Stomach (tissue), 8 donors: ENCODE measurements at regions not wholly inside any gene's neighbourhood (a gene's known extent, or its start where the extent isn't known, plus 50 kb on each side); places are given as distances from the start of the nearest gene placed in this dataset.

ENCODE experiments used
- DNase-seq, 2 donors: peaks; one replicate each; pipeline versions ENCODE4 v3.0.0 to v3.0.0-alpha.2; 2013 to 2019
- H3K27ac ChIP-seq, 5 donors: fragments of 200-600 bp in 4 of 5; sonication (generic) in 4 of 5; one replicate each; pipeline ENCODE4 v1.5.1; 2013 to 2019; ENCODE audit warnings: mild to moderate bottlenecking in 1 of 5, moderate library complexity in 1 of 5
- H3K27me3 ChIP-seq, 3 donors: fragments of 200-600 bp; sonication (generic); one replicate each; pipeline ENCODE4 v1.5.1; 2017 to 2019; ENCODE audit warnings: mixed run types in 1 of 3
- H3K36me3 ChIP-seq, 4 donors: fragments of 200-600 bp; sonication (generic); 1 replicate in 3 of 4; 2 replicates in 1 of 4; pipeline ENCODE4 v1.5.1; 2016 to 2019
- H3K4me1 ChIP-seq, 4 donors: fragments of 200-600 bp; sonication (generic); one replicate each; pipeline ENCODE4 v1.5.1; 2016 to 2019
- H3K4me3 ChIP-seq, 4 donors: fragments of 200-600 bp; sonication (generic) in 3 of 4; one replicate each; pipeline ENCODE4 v1.5.1; 2016 to 2019; ENCODE audit warnings: mild to moderate bottlenecking in 1 of 4
- H3K9me3 ChIP-seq, 4 donors: fragments of 200-600 bp; sonication (generic); one replicate each; pipeline ENCODE4 v1.5.1; 2016 to 2019
- CTCF ChIP-seq, 7 experiments: fragments of 450-650 bp in 4 of 7; fragments of 200-600 bp in 3 of 7; sonication (generic) in 3 of 7; IDR thresholded peaks; one replicate each; pipeline ENCODE4 v1.5.1; 2016 to 2019; ENCODE audit warnings: antibody characterized with exemption in 7 of 7, control low read depth in 2 of 7, mild to moderate bottlenecking in 1 of 7
- EP300 ChIP-seq: sonication (generic); formaldehyde crosslinking; IDR thresholded peaks from one replicate; pipeline ENCODE4 v1.6.1; 2017; ENCODE audit warnings: antibody characterized with exemption
- POLR2A ChIP-seq, 4 donors: fragments of 450-650 bp; IDR thresholded peaks; one replicate each; pipeline ENCODE4 v1.6.1; 2016; ENCODE audit warnings: antibody characterized with exemption in 4 of 4, control low read depth in 2 of 4, mild to moderate bottlenecking in 1 of 4, moderate library complexity in 1 of 4
- POLR2AphosphoS5 ChIP-seq, 3 donors: sonication (generic); formaldehyde crosslinking; IDR thresholded peaks; one replicate each; pipeline ENCODE4 v1.6.1; 2016; ENCODE audit warnings: antibody characterized with exemption in 3 of 3
- WGBS, 5 donors: extraction: QIAGEN DNeasy Blood & Tissue Kit in 3 of 5; methylation state at CpG; one replicate each; pipeline versions ENCODE4 v1.1.5 to v1.1.7; 2013 to 2018; 5-methylcytosine and 5-hydroxymethylcytosine counted together
- intact Hi-C: fragments of 100-400 bp; cut with DNase I; formaldehyde crosslinking; loops from one replicate; pipeline ENCODE4 v1.15.1; 2023; ENCODE audit warnings: low total_unique reads
- donor health status: healthy with polysubstance abuse.
- donor health status: Bipolar disorder and iron deficiency.
- donor health status: healthy.

- intact Hi-C loops = no loop called here
- DNase-seq = no peak
- no peak overlapping the region for H3K27ac ChIP-seq
These were observed 100.3 kb upstream of the CADPS start for GRCh38 chr3:62975566-62975965.

GRCh38 chr3:62981962-62982361, 106.7 kb upstream of the CADPS start:
- Histone ChIP-seq H3K27me3 (no peaks in the 10 kb centered on the region), H3K9me3 (no peaks in the 10 kb centered on the region), H3K4me1 (no peaks in the 10 kb centered on the region), H3K4me3 (no peak overlapping the region), H3K36me3 (no peaks in the 10 kb centered on the region), H3K27ac (no peak overlapping the region)
- intact Hi-C loops = no loop called here
- TF ChIP-seq EP300 = no peak
- TF ChIP-seq POLR2A (IDR thresholded peaks at IDR 0.05) = no peak
- no peak for TF ChIP-seq CTCF (IDR thresholded peaks at IDR 0.05)
- no peak for TF ChIP-seq POLR2AphosphoS5 (IDR thresholded peaks at IDR 0.05)
- DNase-seq = no peak
- WGBS, 5 donors = 0% methylated on average over 1 of the region's 1 CpG

More at GRCh38 chr3:62975566-62975965, 100.3 kb upstream of the CADPS start:
- TF ChIP-seq POLR2AphosphoS5 (IDR thresholded peaks at IDR 0.05) (no peak), EP300 (no peak), POLR2A (IDR thresholded peaks at IDR 0.05) (no peak), CTCF (IDR thresholded peaks at IDR 0.05) (no peak)
- Histone ChIP-seq H3K9me3 (no peaks in the 10 kb centered on the region), H3K36me3 (no peaks in the 10 kb centered on the region), H3K4me3 (no peak overlapping the region), H3K27me3 (no peaks in the 10 kb centered on the region), H3K4me1 (no peaks in the 10 kb centered on the region)
- WGBS, 5 donors = 42 to 77% (median 63%) methylated on average over 1 of the region's 1 CpG

GRCh38 chr3:62982795-62983455, 107.7 kb upstream of the CADPS start:
- H3K9me3 ChIP-seq = no peaks in the 10 kb centered on the region
- no peak for TF ChIP-seq POLR2AphosphoS5 (IDR thresholded peaks at IDR 0.05)
- no peak for TF ChIP-seq CTCF (IDR thresholded peaks at IDR 0.05)
- no peak for TF ChIP-seq EP300
- no peak overlapping the region for H3K4me3 ChIP-seq
- no peak overlapping the region for H3K27ac ChIP-seq
- no peaks in the 10 kb centered on the region for H3K27me3 ChIP-seq
- 46 to 69% (median 61%) methylated on average over 4 of the region's 4 CpGs for WGBS, 5 donors
- intact Hi-C loops = no loop called here
- no peaks in the 10 kb centered on the region for H3K4me1 ChIP-seq
- no peak for DNase-seq
- H3K36me3 ChIP-seq = no peaks in the 10 kb centered on the region

GRCh38 chr3:62986061-62986460, 110.8 kb upstream of the CADPS start:
- TF ChIP-seq POLR2AphosphoS5 (IDR thresholded peaks at IDR 0.05) (no peak), CTCF (IDR thresholded peaks at IDR 0.05) (no peak), EP300 (no peak), POLR2A (IDR thresholded peaks at IDR 0.05) (no peak)
- WGBS, 5 donors = 36 to 58% (median 54%) methylated on average over 1 of the region's 1 CpG
- intact Hi-C loops = no loop called here
- Histone ChIP-seq H3K27me3 (no peaks in the 10 kb centered on the region), H3K27ac (no peak overlapping the region), H3K9me3 (no peaks in the 10 kb centered on the region), H3K4me3 (no peak overlapping the region), H3K4me1 (no peaks in the 10 kb centered on the region), H3K36me3 (no peaks in the 10 kb centered on the region)
- DNase-seq = no peak
